AG08396 (cell line): ENCODE measurements at regions not wholly inside any gene's neighbourhood (a gene's known extent, or its start where the extent isn't known, plus 50 kb on each side); places are given as distances from the start of the nearest gene placed in this dataset.

Experiments used
- DNase-seq: peaks from one replicate; pipeline ENCODE4 v3.0.0; 2012; ENCODE audit warnings: low spot score, mixed read lengths

DNA sequence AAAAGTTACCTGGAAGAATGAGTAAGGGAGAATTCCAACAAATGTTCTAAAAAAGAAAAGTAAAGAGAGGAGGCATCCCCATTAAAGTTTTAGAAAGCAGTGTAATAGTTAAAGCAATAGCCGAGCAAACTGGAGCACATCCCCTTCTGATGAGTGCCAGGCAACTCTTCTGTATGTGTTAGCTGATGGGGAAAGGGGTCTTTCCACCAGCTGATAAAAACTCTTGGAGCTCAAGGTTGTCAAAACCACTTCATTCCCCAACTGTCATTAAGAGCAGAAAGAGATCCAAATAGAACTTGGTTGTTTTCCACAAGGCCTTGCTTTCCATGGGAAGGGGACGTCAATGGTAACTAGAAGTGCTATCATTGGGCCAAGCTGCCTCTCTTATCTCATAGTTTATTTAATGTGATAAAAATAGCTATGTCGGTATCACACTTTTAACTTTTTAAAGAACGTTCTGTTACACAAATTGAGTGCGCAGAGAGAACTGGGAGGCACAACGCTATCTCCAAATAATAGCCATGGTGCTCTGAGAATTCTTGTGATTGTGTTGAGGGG, 116.9 kb downstream of the POLR2M start:
- DNase-seq = no peak

DNA sequence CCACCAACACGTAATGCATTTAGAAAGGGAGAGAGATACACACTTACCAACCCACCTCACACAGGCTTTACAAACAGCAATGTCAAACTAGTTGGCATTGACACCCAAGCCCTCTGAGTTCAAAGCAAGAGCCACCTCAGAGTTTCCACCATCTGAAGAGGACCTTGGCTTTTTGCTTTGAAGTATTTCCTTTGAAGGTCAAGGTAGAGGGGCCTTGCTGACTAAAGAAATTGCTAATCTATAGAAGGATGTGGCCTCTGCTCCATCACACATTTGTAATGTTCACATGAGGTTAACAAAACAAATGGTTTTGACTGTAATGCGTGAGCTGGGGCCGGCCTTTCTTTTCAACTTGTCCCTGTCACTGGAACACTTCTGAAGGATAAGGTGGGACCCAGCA, 117.7 kb downstream of the POLR2M start:
- no peak for DNase-seq

DNA sequence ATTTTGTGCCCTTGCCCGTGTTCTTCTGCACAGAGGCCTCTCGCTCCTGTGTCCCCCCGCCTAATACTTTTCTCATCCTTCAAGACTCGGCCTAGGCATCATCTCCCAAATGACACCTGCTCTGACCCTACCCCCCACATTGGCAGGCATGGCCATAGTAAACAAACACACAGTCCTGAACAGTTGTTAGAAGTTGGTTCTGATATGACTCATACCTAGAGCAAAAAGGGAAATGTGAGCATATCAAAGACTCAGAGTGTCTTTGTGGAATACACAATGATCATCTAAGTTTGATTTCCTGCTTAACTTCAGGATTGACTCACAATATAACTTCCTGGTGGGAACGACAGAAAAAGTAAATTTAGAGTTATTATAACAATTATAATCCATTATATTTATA, 120.5 kb downstream of the POLR2M start:
- no peak for DNase-seq

DNA sequence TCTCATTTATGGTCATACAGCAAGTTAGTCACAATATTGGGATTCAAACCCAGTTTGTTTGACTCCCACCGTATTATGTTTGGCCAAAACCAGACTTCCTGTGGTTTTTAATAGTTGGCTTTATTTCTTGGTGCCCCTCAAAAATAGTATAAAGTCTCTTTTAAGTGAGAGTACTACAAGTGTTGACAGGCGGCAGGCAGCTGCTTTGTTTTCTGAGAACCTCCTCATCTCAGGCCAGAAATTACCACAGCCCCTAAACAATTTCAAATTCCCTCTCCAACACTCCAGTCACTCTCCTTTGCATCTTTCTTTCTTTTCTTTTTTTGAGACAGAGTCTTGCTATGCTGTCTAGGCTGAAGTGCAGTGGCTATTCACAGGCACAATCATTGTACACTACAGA, 121.5 kb downstream of the POLR2M start:
- no peak for DNase-seq

DNA sequence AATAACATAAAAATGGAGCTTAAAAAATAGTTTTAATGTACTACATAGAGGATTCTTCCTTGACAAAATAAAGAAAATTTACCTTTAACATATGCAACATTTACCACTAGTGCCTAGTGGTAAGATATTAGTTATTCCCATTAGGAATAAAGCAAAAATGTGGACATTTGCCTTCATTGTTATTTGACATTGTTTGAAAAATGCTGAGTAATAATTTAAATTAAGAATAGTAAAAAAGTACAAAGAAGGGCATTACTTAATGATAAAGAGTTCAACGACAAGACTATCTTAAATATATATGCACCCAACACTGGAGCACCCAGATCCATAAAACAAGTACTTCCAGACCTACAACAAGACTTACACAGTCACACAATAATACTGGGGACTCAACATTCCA, 125.7 kb downstream of the POLR2M start:
- DNase-seq = no peak

DNA sequence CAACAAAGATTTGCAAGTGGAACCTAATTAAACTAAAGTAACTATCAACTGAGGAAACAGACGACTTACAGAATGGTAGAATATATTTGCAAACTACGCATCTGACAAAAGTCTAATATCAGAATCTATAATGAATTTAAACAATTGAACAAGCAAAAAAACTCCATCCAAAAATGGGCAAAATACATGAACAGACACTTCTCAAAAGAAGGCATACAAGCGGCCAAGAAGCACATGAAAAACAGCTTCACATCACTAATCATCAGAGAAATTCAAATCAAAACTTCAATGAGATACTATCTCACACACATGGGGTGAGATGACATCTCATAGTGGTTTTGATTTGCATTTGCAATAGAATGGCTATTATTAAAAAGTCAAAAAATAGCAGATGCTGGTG, 128.6 kb downstream of the POLR2M start:
- no peak for DNase-seq

DNA sequence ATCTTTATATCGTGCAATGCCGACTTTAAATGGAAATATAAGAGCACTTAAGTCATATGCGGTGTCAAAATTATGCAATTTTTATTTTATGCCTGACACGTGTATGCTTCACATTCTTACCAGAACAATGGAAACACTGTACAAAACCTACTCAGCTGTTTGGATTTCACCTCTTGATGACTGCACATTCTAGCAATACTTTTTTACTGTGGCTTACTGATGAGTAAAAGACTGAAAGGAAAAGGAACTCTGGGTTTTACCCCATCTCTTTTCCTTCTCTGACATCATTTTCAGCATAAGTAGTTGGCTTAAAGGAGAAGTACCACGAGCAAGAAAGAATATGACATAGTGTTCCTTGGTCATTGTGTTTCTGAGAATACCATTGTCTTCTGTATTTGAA, 142.8 kb downstream of the POLR2M start:
- no peak for DNase-seq

DNA sequence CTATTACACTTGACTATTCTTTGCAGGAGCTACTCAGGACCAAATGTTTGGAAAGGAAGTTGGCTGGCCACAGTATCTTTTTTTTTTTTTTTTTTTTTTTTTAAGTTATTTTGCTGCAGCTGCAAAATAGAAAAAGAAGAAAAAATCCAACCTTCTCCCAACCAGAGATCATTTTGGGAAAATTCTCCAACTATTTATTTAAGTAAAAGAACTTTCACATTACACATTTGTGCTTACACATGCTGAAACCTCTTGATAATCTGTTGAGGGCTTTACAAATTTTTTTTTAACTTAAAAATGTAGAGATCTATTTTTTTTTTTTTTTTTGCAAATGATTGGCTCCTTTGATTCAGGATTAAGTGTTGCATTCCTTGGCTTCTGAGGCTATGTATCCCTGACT, 148.0 kb downstream of the POLR2M start:
- DNase-seq = no peak

DNA sequence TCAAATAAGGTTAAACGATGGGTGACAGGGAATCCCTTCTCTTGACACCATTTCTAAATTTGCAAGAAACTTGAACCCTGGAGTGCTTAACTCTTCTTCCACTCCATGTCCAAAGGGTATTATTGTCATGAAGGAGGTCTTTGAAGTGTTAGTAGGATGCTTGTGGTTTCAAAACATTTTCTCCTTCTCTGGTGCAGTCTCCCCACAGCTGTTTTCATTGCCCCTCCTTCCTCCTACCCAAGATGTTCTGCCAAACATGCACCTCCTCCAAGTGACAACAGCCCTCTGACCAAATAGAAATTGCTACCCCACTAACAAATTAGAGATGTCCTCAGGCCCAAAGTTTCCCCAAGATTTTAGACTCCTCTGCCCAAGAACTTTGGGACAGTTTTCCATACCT, 151.4 kb downstream of the POLR2M start:
- no peak for DNase-seq

DNA sequence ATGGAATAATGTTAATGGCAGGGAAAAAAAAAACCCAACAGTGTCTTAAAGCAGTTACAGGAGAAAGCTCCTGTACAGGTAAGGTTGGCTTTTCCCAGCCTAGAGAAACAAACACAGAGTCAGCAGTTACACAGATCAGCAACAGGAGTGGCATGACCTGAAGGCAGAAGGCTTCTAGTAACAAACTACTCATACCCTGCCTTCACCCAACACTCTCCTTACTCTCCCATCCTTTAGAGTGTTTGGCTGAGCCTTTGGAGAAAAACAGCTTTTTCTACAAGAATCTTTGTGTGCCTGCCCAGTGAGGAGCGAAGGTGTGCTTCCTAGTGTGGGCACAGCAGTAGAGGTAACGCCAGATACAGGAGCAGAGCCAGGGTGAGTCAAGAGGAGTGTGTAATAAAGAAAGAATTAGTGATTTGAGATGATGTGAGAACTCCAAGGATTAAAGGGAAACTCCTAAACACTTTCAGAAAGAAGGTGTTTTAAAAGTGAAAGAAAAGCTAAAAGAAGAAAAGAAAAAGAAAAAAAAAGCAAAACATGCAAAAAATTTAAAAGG, 152.7 kb downstream of the POLR2M start:
- no peak for DNase-seq

DNA sequence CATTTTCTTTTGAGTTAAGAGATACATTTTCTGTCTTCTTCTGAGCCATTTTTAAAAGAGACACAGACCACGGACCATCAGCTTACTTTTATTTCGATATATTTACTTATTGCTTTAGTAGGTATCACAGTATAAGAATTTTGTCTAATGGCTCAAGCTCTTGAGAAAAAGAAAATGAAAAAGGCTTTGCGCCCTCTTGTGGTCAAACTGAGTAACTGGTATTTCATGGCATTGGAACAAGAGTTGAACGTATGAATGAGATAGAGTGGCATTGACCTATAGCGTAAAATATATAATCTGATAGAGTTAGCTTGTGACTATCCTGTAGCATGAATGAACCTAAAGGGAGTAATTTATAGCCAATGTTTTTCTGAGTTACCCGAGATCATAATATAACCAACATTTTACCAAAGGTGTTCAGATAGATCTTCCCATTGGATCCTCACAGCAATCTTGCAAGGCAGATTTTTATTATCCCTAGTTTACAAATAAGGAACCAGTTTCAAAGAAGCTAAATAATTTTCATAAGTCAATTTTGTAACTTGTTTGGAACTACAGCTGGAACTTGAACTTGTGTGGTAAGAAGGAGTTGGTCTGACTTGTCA, 154.6 kb downstream of the POLR2M start:
- peak; percentile 37 for DNase-seq

DNA sequence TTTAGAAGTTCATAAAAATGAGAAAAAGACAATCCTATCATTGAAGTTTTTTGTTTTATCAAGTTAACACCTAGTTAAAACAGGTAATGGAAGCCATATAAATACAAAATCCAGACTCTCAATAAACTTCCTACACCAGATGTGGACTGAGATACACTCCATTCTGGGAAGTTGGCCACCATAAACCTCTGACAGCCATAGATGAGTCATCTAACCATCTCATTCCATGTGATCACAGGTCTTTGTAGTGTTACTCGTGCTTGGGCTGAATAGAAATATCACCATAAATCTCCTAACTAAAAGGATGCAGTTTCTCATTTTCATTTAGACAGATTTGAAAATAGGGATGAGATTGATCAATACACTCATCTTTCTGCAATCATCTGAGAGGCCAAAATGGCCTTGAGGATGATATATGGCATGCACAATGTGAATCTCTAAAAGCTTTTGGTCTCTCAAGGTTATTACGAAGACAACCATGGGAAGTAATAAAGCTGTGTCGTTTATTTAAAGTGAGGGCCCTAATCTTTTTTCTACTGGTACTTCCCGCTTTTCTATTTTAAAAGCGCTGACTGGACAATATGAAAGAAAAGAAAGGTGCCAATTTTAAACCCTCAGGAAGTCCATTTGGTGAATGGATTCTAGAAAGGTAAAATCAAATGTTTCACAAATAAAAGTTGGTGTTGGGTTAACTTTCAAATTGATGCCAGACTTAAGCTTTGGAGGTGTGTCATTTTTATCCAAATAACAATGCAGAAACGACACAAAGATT, 155.5 kb downstream of the POLR2M start:
- DNase-seq = peak; percentile 26

DNA sequence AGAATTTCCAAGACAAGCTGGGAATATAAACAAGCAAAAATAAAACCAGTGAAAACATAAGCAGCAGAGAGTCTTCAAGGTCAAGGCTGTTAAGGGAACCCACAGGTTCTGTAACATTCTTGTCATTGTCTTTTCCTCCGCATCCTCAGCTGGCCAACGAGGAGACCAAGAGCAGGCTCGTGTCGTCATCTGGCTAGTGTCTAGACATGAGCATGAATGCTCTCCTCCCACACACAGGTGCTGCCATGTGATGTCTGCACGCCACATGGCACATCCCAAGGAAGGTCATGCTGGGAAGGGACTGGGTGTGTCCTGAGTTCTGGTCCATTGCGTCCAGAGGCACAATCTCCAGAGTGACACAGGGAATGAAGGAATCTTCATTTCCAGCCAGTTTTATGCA, 156.2 kb downstream of the POLR2M start:
- DNase-seq = no peak

DNA sequence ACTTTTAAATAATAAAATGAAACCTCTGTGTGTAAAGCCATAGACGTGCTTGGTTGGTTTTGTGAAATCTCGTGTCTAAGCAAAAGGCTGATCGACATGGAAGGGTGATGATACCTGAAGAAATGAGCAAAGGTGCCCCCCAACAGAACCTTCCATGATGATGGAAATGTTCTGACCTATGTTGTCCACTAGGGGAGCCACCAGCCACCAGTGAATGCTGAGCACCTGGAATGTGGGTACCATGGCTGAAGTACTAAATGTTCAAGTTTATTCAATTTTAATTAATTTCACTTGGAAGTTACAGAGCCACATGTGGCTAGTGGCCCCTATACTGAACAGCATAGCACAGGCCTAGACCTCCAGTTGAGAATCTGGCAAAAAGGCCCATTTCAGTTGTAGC, 158.8 kb downstream of the POLR2M start:
- DNase-seq = no peak

DNA sequence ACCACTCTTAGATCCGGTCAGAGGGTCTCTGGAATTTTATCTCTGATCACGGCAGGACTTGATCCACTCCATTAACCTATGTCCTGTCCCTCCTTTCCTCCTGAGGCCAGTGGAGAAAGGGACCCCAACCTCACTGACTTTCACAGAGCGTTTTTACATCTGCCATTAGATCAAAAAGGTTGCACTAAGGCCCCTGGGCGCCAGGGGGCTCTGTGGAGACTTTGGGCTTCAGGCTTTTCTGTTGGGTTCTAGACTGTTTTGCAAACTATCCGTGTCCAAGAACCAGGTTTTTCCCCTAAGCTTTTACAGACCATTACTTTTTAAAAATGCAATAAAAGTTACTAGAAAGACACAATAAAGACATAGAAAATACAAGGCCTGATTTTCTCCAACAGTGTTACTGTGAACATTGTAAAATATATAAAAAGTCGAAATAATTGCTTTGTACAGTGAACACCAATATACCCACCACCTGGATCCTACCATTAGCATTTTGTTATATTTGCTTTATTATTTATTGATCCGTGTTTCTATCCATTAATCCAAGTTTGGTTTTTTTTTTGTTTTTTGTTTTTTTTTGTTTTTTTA, 159.7 kb downstream of the POLR2M start:
- peak; percentile 27 for DNase-seq

DNA sequence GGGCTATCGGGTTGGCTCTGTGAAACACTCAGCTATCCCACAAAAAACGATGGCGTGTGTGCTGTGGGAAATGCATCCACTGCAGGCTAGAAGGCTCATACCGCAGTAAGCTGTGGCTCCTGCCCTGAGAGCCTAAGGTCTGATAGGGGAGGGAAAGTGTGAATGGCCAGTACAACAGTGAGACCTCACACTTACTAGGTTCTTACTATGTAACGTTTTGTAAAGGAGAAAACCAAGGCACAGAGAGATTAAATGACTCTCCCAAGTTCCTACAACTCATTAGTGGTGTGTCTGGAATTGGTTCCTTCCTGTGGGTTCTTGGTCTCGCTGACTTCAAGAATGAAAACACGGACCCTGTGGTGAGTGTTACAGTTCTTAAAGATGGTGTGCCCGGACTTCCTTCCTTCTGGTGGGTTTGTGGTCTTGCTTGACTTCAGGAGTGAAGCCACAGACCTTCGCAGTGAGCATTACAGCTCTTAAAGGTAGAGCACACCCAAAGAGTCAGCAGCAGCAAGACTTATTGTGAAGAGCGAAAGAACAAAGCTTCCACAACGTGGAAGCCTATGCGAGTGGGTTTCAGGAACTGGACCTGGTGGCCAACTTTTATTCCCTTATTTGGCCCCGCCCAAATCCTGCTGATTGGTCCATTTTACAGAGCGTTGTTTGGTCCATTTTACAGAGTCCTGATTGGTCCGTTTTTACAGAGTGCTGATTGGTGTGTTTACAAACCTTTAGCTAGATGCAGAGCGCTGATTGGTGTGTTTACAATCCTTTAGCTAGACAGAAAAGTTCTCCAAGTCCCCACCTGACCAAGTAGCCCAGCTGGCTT, 161.7 kb downstream of the POLR2M start:
- no peak for DNase-seq

DNA sequence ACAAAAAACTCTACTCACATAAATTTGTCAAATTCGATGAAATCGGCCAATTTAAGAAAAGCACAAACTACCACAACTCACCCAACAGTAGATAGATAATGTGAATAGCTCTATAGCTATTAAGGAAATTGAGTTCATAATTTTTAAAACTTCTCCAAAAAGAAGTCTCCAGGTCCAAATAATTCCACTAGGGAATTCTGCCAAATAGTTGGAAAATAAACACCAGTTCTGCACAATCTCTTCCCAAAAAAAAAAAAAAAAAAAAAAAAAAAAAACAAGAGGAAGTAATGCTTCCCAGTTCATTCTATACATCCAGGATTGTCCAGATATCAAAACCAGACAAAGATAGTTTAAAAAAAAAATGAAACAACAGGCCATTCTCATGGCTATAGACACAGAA, 164.2 kb downstream of the POLR2M start:
- no peak for DNase-seq

DNA sequence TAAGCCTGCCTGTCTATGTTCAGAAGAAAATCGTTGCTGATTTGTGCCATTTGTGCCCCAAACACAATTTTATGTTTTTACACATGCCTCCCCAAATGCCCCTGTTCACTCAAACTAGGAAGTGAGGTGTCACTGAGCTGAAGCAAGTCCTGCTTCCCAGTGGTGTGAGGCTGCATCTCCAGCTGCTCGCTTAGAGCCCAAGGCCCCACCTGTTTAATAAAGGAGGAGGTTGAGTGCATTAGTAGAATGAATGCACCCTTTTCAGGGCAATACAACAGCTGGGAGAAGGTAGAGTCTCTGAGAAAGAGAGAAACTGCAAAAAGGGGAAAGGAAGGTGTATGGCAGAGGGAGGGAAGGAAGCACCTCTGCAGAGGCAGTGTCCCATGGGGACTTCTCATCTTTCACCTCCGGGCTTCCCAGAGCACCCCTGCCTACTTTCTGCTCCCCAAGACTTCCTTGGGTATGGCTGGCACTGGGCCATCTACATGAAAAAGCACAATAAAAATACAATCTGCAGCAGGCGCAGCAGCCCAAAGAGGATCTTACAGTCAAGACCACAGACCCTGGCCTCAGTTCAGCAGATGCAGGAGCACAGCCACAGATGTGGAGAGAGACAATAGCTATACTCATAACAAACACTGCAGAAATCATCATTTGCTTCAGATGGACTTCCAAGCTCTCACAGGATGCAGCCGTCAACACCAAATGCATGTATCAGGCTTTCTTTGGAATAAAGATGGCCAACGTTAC, 165.9 kb downstream of the POLR2M start:
- DNase-seq = no peak

DNA sequence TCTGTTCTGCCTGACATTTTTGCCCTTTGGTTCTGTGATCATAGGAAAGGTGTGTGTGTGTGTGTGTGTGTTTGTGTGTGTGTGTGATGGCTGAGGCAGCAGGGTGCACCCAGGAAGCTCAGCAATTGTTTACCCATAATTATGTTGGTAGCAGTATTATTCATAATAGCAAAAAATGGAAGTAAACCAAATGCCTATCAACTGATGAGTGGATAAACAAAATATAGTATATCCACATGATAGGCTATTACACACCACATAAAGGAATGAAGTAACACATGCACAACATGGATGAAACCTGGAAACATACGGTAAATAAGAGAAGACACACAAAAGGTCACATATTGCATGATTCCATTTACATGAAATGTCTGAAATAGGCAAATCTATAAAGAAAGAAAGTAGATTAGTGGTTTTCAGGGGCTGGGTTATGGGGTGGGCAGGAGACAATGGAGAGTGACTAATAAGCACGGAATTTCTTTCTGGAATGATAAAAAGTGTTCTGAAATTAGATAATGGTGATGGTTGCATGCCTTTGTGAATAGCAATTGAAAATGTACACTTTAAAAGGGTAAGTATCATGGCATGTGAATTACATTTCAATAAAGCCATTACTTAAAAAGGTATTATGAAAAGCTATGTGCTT, 167.2 kb downstream of the POLR2M start:
- no peak for DNase-seq

DNA sequence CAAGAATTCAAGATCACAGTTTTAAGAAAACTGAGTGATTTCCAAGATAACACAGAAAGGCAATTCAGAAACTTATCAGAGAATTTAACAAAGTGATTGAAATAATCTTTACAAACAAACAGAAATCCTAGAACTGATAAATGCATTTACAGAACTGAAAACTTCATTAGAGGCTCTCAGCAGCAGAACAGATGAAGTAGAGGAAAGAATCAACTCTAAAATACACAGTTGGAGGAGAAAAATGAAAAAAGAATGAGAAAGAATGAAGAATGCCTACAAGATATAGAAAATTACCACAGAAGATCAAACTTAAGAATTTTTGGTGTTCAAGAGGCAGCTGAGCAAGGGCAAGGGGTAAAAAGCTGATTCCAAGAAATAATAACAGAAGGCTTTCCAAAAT, 168.8 kb downstream of the POLR2M start:
- no peak for DNase-seq

DNA sequence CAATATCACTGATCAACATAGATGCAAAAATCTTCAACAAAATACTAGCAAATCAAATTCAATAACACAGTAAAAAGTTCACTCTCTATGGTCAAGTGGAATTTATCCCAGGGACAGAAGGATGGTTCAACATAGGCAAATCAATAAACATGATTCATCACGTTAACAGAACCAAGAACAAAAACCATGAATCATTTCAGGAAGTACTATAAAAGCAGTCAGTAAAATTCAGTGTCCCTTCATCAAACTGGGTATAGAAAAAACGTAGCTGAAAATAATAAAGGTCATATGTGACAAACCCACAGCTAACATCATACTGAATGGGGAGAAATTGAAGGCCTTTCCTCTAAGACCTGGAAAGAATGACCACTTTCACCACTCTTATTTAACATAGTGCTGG, 172.1 kb downstream of the POLR2M start:
- no peak for DNase-seq
